Inflammatory macrophage (primary cell): ENCODE measurements at regions not wholly inside any gene's neighbourhood (a gene's known extent, or its start where the extent isn't known, plus 50 kb on each side); places are given as distances from the start of the nearest gene placed in this dataset.
A peak's percentile ranks its signal among the peaks of the same experiment; 100 is the strongest.

Experiments used
- DNase-seq, 2 donors: peaks; one replicate each; pipeline ENCODE4 v3.0.0-alpha.2; 2020 to 2022

- no peak for DNase-seq
These were observed 96.6 kb upstream of the RUNX1 start for GRCh38 chr21:35145626-35146233.

DNA sequence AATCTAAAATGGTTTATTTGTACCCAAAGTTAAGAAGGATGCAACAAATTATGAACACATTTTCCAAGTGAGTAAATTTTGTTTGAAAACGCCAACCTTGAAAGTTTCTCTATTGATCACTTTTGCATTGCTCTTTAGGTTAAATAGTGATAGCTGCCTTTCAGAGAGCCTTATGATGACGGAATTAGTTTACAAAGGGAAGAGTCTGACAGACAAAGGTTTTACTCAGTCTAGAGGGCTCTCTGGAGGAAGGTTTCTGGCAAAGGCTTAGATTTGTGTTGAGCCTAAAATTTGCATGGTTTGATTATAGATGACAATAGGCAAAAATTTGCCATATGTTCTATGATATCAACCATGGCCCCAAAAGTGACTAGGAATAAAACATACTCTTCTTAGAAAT, 95.9 kb upstream of the RUNX1 start:
- no peak for DNase-seq

DNA sequence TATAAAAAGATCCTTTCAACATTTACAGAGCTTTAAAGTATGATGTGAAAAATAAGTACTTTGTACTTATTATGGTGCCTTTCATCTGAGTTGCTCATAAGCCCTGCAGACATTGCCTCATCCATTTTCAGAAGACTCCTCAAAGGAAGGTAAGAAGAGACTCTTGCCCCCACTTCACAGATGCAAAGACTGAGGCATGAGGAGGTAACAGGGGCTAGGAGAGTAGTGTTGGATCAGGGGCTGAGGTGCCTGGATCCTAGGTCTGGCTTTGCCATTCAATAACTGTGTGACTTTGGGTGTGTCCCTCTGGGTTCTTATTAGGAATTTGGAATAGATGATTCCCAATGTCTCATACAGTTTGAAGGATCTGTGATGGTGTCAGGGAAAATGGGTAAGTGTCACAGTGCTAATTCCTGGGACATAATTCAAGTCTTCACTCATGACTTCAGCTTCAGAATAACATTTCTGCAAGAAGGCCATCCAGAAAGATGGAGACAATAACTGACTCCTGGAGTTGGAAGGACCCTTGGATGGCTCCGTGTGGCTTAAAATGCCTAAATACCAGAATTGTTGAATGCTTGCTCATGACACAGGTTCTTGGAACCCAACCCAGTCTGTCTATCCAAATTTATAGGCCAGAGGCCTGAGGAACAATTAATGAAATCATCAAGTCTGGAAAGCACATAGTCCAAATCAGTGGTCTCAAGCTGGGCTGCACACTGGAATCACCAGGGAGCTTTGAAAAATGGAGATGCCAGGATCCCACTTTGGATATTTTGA, 93.1 kb upstream of the RUNX1 start:
- no peak for DNase-seq

- DNase-seq, result no peak
These were observed 90.2 kb upstream of the RUNX1 start for GRCh38 chr21:35139382-35139715.

GRCh38 chr21:35138665-35139381, 89.7 kb upstream of the RUNX1 start:
- no peak for DNase-seq

GRCh38 chr21:35136586-35137219, 87.6 kb upstream of the RUNX1 start:
- no peak for DNase-seq

- no peak for DNase-seq
These were observed 87.0 kb upstream of the RUNX1 start for GRCh38 chr21:35136106-35136505.

- DNase-seq, result no peak
These were observed 86.4 kb upstream of the RUNX1 start for GRCh38 chr21:35135481-35135880.

DNA sequence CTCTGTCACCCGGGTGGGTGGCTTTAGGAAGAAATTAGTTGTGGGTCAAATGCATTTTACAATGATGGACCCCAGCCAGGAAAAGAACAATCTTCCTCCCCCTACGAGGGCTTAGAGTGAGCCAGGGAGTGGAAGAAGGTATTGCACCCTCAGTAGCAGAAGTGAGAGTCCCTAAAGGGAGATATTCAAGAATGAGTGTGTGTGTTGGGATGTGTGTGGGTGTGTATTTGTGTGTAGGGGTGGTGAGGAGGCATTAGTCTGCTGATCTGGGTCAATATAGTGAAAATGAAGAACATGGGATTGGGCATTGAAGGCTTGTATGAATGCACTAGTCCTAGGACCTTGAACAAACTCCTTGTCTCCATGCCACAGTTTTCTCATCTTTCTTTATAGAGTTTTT, 85.2 kb upstream of the RUNX1 start:
- peak; percentile 33 to 50 for DNase-seq

GRCh38 chr21:35128536-35128935, 79.4 kb upstream of the RUNX1 start:
- DNase-seq, result no peak

- no peak for DNase-seq
These were observed 78.7 kb upstream of the RUNX1 start for GRCh38 chr21:35127851-35128250.

GRCh38 chr21:35127026-35127425, 77.9 kb upstream of the RUNX1 start:
- DNase-seq, result no peak

- no peak for DNase-seq
These were observed 71.6 kb upstream of the RUNX1 start for GRCh38 chr21:35120631-35121180.

- no peak for DNase-seq
These were observed 70.5 kb upstream of the RUNX1 start for GRCh38 chr21:35119501-35120047.

DNA sequence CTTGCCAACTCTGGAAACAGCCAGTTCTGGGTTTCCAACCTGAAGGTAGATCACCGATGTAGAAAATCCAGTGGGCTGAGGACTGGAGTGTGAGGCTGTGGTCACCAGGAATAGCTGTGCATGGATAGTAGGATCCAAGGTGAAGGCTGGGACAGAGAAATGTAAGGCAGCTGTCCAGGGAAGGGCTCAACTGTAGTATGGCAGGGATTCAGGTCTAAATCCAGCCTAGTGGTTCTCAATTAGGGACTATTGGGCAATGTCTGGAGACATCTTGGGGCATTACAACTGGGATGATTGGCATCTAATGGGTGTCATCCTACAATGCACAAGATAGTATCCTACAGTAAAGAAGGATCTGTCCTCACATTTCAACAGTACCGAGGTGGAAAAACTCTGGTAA, 67.7 kb upstream of the RUNX1 start:
- no peak for DNase-seq

DNA sequence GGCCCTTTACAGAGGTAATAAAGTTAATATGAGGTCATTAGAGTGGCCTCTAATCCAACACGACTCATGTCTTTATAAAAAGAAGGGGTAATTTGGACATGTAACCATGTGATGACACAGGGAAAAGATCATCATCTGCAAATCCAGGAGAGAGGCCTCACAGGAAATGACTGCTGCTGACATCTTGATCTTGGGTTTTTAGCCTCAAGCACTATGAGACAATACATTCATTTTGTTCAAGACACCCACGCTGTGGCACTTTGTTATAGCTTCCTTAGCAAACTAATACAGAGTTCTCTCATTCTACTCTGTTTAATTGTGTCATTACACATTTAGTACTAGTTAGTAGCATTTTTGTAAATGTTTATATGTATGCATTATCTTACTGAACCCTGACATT, 64.0 kb upstream of the RUNX1 start:
- peak in 1 of 2 donors; percentile 9 for DNase-seq

- no peak for DNase-seq
These were observed 62.3 kb upstream of the RUNX1 start for GRCh38 chr21:35111321-35111930.

GRCh38 chr21:35108887-35109286, 59.8 kb upstream of the RUNX1 start:
- no peak for DNase-seq

DNA sequence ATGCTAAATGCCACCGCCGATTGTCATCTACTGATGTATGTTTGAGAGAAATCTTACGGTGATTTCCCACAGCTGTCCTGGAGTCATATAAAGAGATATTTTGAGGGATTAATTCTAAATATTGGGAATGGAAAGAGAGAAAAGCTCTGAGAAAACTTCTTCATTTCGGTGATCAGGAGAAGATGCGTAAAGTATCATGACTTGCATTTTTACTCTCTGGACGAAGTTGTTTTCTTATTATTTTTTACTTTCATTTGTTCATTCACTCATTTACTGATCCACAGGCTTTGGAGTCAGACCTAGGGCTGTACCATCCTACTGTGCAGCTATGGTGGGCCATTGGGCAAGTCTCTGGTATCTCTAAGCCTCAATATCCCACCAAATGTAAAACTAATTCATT, 58.4 kb upstream of the RUNX1 start:
- DNase-seq, result no peak

DNA sequence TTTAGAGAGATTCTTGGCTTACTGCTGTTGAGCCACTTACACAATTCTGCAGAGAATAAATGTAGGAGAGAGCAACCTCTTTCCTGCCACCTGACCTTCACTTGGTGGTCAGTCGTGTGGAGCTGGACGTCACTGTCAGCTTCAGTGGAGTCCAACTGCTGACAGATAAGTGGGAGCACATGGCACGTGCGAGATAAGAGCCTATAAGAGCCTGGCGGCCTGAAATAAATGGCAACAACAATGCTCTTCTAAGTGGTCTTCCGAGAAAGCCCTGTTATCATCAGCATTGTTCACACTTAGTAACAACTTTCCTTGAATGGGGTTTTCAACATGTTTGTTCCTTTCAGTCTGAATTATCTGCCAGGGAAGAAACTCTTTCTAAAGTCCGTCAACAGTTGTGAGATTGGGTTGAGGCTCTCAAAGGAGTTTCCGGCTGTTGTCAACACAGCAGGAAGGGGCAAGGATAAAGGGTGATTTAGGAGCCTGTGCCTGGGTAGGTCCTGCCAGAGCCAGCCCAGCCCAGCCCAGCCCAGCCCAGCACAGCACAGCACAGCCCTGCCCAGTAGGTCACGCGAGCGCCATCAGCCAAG, 57.2 kb upstream of the RUNX1 start:
- DNase-seq, result no peak

DNA sequence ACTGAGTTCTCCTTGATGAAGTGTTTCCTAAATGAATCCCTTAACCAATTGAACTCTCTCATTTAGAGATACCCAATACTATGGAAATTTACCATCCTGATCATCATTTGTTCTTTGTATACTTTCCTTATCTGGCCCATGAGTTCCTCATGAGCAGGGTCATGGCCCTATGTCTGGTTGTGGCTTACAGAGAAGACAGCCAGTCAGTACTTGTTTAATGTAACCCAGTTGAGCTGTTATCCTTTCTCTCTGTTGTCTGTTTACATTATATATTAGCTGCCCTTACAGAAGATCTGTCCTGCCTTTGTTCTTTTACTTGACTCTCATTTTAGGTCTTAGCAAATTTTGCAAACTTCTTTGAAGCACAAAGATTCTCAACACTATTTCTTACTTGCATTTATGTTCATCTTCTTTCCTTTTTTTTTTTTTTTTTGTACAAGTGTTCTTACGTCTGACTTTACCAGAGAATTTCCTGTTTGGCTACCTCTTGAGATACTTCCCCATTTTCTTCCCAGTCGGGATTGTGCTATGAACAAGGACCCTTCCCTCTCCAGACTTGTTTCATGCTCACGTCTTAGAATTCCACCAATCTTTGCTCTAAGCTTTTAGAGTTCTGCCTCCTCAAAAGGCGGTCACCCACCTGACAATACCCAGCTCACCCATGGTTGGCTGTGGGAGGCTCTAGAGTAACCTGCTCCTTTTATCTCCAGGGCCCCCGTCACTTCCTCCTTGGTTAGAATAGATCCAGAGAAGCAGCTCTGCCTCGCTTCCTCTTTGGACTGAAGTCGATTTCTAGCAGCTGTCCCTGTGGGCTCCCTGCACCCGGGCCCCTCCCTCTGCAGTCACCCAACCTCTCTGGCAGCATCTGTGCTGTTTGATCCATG, 53.6 kb upstream of the RUNX1 start:
- DNase-seq, result peak; percentile 76 to 81
